GM18873 (cell line): ENCODE measurements at regions not wholly inside any gene's neighbourhood (a gene's known extent, or its start where the extent isn't known, plus 50 kb on each side); places are given as distances from the start of the nearest gene placed in this dataset.

ENCODE experiments used
- ATAC-seq: cut with Tn5 transposase; IDR thresholded peaks from one replicate; pipeline ENCODE4 v1.9.1; 2021; ENCODE audit warnings: mild to moderate bottlenecking, moderate library complexity, moderate number of reproducible peaks; ENCODE audit not compliant: unreplicated experiment, low FRiP score

DNA sequence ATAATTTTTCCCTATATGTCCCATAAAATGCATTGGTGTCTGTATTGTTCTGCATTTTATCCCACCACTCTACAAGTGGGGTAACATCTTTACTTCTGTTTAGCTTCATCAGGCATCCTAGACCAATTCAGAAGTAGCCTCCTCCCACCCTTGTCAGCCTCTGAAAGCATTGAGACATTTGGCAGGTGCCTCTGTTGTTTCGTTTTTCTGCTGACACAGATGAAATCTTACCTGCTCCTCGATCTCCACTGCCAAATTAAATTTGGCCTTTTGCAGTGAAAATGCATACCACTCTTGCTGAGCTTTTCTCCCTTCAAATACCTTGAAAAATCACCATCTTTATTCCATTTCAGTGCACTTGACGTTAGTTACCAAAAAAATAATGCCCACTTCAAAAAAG, 83.5 kb upstream of the STARD13 start:
- ATAC-seq, result no peak

DNA sequence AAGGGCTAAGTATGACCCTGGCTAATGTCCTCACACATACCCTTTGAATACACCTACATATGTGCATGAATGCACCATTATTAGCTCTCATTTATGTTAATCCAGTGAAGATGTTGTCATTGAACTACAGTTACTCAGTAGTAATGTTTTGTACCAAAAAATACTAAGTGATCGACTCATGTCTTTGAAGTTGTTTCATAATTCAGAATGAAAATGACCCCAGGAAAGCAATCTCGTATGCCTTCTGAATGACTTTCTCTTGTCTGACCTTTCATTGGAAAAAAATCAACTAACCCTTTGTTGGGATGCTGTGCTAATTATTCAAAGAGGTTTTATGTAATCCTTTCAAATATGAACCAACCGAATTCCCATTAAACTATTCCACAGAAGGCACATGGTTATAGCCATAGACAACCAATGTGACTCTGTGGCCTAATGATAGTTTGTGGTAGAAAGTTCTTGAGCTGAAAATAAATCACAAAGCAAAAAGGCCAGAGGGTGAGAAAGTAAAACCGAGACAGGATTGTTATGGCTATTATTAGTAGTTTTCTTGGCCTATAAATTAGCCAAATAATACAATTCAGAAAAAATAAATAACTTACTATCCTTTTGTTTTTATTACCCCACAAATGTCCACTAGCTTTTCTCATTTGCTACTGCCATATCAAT, 86.8 kb upstream of the STARD13 start:
- no peak for ATAC-seq

DNA sequence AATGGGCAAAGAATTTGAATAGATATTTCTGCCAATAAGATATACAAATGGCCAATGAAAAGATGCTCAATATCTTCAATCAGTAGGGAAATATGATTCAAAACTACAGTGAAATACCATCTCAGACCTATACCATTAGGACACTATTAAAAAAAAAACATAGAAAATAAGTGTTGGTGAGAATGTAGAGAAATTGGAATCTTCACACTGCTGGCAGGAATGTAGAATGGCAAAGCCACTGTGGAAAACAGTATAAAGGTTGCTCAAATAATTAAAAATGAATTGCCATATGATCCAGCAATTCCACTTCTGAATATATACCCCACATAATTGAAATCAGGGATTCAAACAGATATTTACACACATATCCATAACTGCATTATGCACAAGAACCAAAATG, 88.1 kb upstream of the STARD13 start:
- ATAC-seq, result no peak

DNA sequence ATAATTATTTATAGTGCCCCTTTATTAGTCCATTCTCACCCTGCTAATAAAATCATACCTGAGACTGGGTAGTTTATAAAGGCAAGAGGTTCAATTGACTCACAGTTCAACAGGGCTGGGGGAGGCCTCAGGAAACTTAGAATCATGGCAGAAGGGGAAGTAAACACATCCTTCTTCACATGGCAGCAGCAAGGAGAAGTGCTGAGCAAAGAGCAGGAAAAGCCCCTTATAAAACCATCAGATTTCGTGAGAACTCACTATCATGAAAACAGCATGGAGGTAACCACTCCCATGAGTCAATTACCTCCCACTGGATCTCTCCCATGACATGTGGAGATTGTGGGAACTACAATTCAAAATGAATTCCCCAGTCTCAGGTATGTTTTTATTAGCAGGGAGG, 89.9 kb upstream of the STARD13 start:
- ATAC-seq, result no peak

DNA sequence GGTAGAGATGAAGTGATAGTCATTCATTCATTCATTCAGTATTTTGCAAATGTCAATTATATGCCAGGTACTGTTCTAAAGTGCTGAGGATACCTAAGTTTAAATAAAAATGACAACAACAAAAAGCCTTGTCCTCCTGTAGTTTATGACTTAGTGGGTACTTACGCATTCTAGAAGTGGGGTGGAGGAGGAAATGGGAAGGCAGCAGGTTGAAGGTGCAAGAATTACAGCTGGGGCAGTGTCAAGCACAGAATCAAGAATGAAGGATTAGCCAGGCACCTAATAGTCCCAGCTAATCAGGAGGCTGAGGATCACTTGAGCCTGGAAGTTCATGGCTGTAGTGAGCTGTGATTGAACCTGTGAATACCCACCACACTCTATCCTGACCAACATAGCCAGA, 90.7 kb upstream of the STARD13 start:
- no peak for ATAC-seq

DNA sequence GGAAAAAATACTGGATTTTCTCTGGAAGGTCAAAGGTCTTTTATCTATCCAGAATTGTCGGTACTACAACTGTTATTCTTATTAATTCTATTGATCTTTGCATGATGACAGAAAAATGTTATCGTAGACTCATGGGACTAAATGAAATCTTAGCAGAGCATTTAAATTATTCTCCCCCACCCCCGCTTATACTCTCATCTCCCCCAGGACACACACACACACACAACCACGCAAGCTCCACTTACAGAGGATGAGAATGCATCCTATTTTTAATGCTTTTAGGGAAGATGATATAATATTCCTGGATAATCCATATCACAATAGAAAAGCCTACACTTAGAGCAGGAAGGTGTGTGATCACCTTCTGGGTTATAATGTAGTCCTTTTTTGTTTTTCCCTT, 91.9 kb upstream of the STARD13 start:
- no peak for ATAC-seq

DNA sequence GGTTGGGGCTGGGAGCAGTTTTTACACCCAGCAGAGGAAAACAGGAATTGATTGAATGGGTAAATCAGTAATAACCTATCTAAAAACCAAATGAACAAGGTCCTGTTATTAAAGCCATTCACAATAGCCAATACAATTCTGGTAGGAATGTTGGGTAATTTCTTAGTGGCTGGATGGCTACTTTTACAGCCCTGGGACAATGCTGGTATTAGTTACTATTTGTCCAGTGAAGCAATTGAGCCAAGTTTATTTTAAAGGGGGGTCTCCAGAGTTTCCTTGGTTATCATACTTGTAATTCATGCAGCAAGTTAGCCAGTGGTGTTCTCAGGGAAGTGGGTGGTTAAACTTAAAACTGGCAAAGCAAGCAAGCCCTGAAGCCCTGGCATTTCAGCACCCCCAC, 92.3 kb upstream of the STARD13 start:
- ATAC-seq, result no peak

DNA sequence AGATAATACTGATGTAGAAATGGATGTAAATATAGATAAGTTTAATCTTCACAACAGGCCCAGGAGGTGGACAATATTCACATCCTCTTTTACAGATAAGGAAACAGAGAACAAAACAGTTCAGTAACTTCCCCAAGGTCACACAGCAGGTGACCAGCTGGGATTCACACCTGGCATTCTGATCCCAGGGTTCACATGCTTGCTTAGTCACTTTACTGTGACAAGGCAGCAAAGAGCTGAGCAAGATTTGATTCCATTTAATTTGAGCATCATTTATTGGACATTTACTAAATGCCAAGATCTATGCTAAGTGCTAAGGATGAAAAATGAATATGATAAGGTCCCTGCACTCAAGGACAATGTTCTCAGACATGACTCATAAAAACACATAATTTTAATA, 94.1 kb upstream of the STARD13 start:
- ATAC-seq, result no peak

DNA sequence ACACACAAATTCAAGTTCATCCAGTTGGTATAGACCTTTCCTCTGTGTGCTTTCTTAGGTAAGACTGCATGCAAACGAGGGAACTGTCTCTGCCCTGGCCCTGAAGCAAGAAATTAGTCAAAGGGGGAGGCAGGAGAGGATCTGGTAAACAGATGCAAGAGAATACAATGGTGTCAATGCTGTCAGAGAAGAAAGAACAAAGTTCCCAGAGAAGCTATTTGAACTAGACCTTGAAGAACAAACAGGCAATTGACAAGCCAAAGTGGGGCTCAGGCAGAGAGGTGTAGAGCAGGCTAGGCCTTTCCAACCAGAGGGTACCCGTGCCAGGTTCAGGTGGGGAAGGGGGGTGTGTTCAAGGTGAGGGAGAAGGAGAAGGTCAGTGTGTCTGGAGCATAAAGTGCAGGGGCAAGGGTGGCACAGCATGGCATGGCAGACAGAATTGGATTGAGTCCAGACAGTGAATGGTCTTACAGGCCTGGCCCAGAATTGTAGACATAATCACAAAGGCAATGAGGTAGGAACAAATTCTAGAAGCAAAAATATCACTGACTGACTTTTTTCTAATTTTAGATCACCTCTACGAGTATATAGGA, 95.0 kb upstream of the STARD13 start:
- no peak for ATAC-seq

DNA sequence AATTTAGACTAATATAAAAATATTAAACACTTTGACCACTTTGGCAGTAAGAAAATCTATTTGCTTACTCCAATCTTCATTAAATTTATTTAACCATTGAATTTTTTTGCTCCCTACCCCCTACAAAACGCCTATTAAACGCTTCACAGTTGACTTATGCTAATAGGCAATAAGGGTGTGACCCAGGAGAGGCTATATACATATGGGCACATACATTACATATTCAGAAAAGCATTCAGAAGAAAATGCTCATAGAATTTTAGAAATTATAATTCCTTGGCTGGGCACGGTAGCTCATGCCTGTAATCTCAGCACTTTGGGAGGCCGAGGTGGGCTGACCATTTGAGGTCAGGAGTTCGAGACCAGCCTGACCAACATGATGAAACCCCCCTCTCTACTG, 95.6 kb upstream of the STARD13 start:
- no peak for ATAC-seq

DNA sequence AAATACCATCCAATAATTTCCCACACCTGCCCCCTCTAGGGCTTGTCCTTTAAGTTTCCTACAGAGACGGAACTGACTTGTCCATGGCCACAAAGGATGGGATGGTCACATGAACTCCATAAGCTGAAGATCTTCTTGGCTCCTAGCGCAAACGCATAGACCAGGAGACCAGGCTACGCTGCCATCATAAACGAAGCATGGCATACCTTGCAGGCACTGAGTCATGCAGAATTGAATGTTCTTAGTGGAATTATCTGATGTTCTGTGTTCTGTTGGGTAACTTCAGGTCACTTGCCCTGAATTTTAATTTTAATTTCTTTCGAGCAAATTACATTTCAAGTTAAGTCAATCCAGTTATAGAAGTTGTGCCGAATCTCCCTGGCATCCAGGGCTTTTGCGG, 96.4 kb upstream of the STARD13 start:
- ATAC-seq, result no peak

DNA sequence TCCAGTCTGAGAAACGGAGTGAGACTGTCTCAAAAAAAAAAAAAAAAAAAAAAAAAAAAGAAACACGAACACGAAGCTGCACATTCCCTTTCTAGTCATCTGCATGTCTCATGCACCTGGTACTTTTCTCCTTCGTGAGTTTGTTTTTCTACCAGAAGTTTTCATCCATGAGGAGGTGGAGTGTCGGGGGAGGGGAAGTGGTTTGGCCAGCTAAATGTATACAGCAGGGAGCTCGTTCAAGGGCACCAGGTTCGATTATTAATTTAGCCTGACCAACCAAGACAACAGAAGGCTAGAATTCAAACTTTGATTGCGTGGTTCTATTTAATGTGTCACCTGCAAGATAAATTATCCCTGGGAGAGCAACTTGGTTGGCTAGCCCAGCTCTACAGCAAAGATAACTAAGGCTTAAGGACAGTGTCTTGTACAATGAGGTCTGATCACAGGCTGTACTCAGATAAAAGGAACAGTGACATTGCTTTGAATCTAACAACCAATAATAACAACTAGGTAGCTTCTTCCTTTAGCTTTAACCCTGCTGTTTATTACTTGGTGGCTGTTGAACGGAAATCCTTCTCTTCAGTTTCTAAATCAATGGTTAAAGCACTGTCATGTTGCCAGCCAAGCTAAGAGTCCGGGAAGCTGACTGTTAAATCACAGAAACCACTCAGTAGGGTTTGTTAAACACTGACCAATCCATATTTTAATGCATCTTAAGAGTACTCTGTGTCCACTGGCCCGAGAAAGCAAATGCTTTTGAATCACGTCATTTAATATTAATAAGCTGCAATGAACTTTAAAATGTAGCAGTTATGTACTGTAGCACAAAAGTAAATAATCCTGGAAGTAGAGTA, 98.4 kb upstream of the STARD13 start:
- ATAC-seq, result no peak

DNA sequence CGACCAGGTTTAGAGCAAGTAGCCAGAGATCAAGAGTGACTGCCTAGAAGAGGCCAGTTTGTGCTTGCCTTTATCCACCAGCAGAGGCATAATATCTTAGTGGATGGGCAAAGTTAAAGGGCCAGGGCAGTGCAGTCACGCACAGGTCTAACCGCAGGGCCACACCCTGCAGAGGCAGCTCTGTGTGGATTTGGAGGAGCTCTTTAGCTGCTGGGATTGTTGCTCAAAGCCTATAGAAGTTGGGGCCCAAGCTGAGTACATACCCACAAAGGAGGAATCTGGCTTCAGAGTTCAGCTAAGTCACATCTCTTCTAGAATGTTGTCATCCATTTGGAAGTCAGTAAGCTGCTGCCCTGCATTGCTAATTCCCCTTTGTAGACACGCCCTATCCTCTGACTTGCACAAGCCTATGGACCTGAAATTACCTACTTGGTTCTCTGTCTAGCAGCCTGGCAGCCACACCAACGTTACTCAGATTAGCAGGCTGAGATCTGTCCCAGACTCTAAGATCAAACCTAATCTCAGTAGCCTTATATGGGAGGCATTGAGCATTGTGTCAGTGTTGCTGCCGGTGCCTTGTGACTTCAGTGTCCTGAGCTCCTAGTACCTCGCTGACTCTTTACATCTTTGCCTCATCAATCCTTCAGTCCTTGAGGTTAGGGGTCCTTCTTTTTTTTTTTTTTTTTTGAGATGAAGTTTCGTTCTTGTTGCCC, 102.9 kb upstream of the STARD13 start:
- no peak for ATAC-seq

DNA sequence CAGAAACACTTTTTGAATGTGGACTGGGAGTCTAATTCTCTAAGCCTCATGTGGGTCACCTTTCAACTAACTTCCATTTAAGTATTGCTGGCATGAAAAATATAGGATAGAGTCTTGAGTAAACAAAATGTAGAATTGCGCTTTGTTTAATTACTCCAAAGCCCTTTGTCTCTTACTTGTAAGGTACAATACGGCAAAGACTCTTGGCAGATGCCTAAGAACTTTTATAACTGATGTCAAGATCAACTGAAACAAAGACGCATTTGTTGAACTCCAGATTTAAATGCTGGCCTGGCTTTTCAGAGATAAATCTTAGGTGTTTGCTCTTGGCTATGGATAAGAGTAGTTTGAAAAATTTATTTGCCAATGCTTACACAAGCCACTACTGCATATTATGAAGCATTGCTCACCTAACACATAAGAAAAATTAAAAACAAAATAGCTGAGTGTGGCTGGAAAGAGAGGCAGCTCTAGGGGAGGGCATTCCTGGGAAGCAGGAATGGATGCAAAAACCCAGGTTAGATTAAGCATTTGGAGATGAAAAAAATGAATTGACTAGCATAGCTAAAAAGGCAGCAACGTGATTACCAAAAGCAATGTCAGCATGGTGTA, 107.3 kb upstream of the STARD13 start:
- no peak for ATAC-seq

DNA sequence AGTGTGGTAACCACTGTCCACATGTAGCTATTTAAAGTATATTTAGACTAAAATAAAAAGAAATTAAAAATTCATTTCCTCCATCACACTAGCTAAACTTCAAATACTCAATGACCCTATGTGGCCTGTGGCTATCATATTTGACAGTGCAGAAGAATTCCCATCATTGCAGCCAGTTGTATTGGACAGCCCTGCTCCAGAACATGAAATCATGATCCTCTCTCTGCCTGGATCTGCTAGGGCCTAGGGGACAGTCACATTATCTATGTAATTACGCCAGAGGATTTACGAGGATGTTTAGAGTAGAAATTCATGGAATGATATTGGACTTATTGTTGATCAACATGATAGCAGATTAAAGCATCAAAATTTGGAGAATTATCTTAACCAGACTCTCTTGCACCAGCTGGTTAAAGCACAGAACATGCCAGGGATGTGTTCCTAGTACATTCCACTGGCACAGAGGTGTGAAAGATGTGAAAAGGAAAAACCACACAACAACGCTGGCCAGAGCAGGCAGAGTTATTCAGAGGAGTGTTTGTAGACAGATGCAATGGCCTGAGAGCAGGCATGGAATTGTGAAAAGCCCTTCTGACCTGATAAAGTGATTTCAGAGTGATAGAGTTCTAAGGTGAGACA, 108.9 kb upstream of the STARD13 start:
- ATAC-seq, result no peak

DNA sequence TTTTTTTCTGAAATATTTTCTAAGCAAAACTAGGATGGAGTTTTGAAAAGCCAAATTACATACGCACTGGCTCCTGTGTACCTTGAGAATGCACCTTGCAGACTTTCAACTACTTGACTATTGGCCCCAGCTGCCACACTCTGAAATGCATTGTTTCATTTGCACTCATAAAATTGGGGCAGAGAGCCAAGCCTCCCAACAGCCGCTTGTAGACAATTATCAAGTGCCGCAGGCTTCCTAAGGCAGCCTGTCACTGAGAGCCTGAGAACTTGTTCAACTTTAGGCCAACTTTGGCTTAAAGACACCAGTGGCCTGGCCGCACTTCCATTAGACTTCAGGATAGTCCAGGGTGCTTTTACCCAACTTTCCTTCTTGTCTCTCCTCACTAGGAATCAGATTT, 115.7 kb upstream of the STARD13 start:
- ATAC-seq, result no peak

DNA sequence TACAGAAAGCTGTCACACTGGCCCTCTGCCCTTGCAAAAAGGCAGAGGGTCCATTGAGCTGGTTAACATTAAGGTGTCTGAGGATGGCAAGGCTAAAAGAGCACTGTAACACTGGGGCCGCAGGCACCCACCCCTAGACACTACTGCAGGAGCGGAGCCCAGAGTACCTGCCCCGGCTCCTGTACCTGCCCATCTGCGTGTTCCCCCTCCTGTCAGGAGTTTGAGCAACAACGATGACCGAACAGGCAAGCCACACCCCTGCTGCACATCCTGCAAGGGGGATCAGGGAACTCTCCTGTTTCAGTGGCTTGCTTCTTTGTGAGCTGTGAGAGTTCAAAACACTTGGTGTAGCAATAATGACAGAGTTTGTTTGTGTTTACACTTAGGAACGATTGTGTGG, 117.4 kb upstream of the STARD13 start:
- ATAC-seq, result no peak

DNA sequence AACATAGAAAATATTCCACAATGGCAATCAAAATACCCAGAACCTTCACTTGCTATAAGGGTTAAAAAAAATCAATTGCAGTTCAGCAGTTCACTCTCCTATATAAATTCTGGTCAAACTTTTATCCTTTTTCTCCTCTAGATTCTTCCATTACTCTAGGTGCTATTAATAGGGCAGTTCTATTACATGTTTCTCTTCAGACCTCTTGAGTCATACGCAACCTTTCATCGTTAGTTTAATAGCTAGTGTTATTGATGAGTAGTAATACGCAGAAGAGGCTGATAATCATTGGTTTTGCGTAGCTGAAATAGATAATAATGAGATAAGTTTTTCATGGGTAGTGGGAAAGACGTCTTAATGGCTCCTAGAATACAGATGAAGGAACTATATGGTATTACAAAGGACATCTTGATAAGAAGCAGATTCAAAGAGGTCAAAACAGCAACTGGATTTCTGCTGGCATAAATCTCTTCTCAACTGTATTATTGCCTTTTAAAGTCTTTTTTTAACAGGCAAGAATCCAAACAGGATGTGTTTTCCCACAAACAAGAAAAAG, 118.3 kb upstream of the STARD13 start:
- ATAC-seq, result no peak

DNA sequence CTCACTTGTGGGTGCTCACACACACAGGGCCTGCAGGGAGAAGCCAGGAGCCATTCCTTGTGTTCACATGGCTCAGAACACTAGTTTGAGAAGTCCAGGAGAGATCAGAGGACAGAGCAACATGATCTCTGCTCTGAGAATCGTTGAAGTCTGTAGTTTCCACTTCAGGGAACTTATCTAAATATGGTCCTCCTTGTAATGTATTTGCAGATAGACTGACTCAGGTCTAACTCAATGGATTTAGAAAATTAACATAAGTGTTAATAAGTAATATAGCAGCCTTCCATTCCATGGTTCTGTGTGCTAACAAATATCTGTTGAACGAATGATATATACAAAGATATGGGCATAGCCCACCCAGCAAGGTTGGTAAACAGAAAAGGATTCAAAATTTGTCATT, 119.8 kb upstream of the STARD13 start:
- ATAC-seq, result no peak
